K562 (cell line): ENCODE measurements at regions not wholly inside any gene's neighbourhood (a gene's known extent, or its start where the extent isn't known, plus 50 kb on each side); places are given as distances from the start of the nearest gene placed in this dataset.

Experiments
- CTCF ChIP-seq, 3 experiments: IDR thresholded peaks in 2 of 3; conservative IDR thresholded peaks in 1 of 3; 2 replicates each; pipeline ENCODE4 v1.5.1; 2011 to 2012; ENCODE audit warnings: low read length in 3 of 3, mild to moderate bottlenecking in 3 of 3, control low read depth in 2 of 3, improper control_type of control experiment in 1 of 3, inconsistent platforms in 1 of 3, low read depth in 1 of 3, mixed read lengths in 1 of 3, moderate library complexity in 1 of 3; ENCODE audit not compliant: insufficient read depth in 2 of 3
- NR0B1 ChIP-seq: fragments of 450-650 bp; IDR thresholded peaks from one replicate; pipeline ENCODE4 v1.6.1; 2018; ENCODE audit warnings: mild to moderate bottlenecking, moderate library complexity; ENCODE audit not compliant: partially characterized antibody
- NR2C2 ChIP-seq, 2 experiments: fragments of 200-800 bp in 1 of 2; sonication (Bioruptor generic) in 1 of 2; sonication (generic) in 1 of 2; formaldehyde crosslinking in 1 of 2; IDR thresholded peaks; 2 replicates each; pipeline versions ENCODE4 v1.6.1 to v1.8.0; 2016 to 2022; ENCODE audit warnings: mild to moderate bottlenecking in 1 of 2, missing compliant biosample characterization in 1 of 2, missing genetic modification characterization in 1 of 2, missing genetic modification reagents in 1 of 2
- SMAD2 ChIP-seq: fragments of 150-350 bp; IDR thresholded peaks from 2 replicates; pipeline ENCODE4 v1.6.1; 2014; ENCODE audit warnings: low read depth, mild to moderate bottlenecking, low read length
- SP1 ChIP-seq: sonication (generic); formaldehyde crosslinking; IDR thresholded peaks from 2 replicates; pipeline ENCODE4 v1.8.1; 2022; ENCODE audit warnings: mild to moderate bottlenecking, missing genetic modification reagents

GRCh38 chr12:73486256-73486655, 1051.4 kb upstream of the ATXN7L3B start:
- TF ChIP-seq SP1 (no peak), NR2C2 (CRISPR knock-in tag; IDR thresholded peaks at IDR 0.05) (no peak), NR2C2 (tag; IDR thresholded peaks at IDR 0.05) (no peak), CTCF (IDR thresholded peaks at IDR 0.05 in 2 of 3, conservative IDR thresholded peaks at IDR 0.05 in 1 of 3; ENCODE audit: insufficient read depth in 2 of 3, low read depth in 1 of 3, low read length in 3 of 3) (no peak), SMAD2 (no peak), NR0B1 (no peak)
